Heart left ventricle (tissue), 16 donors: ENCODE measurements at regions not wholly inside any gene's neighbourhood (a gene's known extent, or its start where the extent isn't known, plus 50 kb on each side); places are given as distances from the start of the nearest gene placed in this dataset.

ENCODE experiments used
- ATAC-seq, 4 donors: fragments of 200-7000 bp; cut with Tn5 transposase; one replicate each; pipeline ENCODE4 v1.9.1; 2020 to 2022; ENCODE audit warnings: moderate library complexity in 4 of 4, mild to moderate bottlenecking in 3 of 4, moderate number of reproducible peaks in 1 of 4
- DNase-seq, 5 donors: peaks; one replicate each; pipeline ENCODE4 v3.0.0-alpha.2; 2020
- H3K27ac ChIP-seq, 12 donors: fragments of 200-600 bp; sonication (generic) in 4 of 12; one replicate each; pipeline versions ENCODE4 v1.5.0 to v1.8.0; 2016 to 2022; ENCODE audit warnings: mild to moderate bottlenecking in 2 of 12
- H3K27me3 ChIP-seq, 9 donors: fragments of 200-600 bp; sonication (generic) in 2 of 9; one replicate each; pipeline versions ENCODE4 v1.5.1 to v1.8.0; 2016 to 2022; ENCODE audit warnings: mild to moderate bottlenecking in 3 of 9
- H3K36me3 ChIP-seq, 9 donors: fragments of 200-600 bp; sonication (generic) in 2 of 9; one replicate each; pipeline versions ENCODE4 v1.5.0 to v1.8.0; 2018 to 2022; ENCODE audit warnings: mild to moderate bottlenecking in 2 of 9
- H3K4me1 ChIP-seq, 12 donors: fragments of 200-600 bp; sonication (generic) in 4 of 12; one replicate each; pipeline versions ENCODE4 v1.5.0 to v1.8.0; 2016 to 2022; ENCODE audit warnings: mild to moderate bottlenecking in 3 of 12
- H3K4me3 ChIP-seq, 12 donors: fragments of 200-600 bp; sonication (generic) in 4 of 12; one replicate each; pipeline versions ENCODE4 v1.5.0 to v1.8.0; 2017 to 2022; ENCODE audit warnings: mild to moderate bottlenecking in 9 of 12, moderate library complexity in 4 of 12
- H3K9me3 ChIP-seq, 12 donors: fragments of 200-600 bp; sonication (generic) in 4 of 12; one replicate each; pipeline versions ENCODE4 v1.5.0 to v1.8.0; 2016 to 2022; ENCODE audit warnings: mild to moderate bottlenecking in 1 of 12
- POLR2A ChIP-seq, 2 donors: fragments of 450-650 bp; IDR thresholded peaks; one replicate each; pipeline ENCODE4 v1.6.1; 2017; ENCODE audit warnings: antibody characterized with exemption in 2 of 2, mild to moderate bottlenecking in 2 of 2, moderate library complexity in 2 of 2
- WGBS, 4 donors: extraction: QIAGEN DNeasy Blood & Tissue Kit in 2 of 4; methylation state at CpG; one replicate each; pipeline versions ENCODE4 v1.1.5 to v1.1.7; 2013 to 2018; 5-methylcytosine and 5-hydroxymethylcytosine counted together
- intact Hi-C, 10 donors: fragments of 100-400 bp; cut with DNase I; formaldehyde crosslinking; loops; one replicate each; pipeline versions ENCODE4 v1.11.1 to v1.14.2; 2022
- TF ChIP-seq, protein P1 (sequence below), 12 donors: fragments of 200-600 bp; sonication (generic) in 4 of 12; IDR thresholded peaks; one replicate each; pipeline versions ENCODE4 v1.5.0 to v1.8.0; 2018 to 2022; ENCODE audit warnings: antibody characterized with exemption in 12 of 12, mild to moderate bottlenecking in 5 of 12
- donor health status: ischemic (EF 13 %, LVEDD 7.1; RV severe dilation, severe dysfunction).
- donor health status: healthy with polysubstance abuse.
- donor health status: DM: no; HTN: yes; CAD: no.
- donor health status: DM: no; HTN: no; CAD: no.
- donor health status: ischemic (EF 25% LVEDD 6.9; RV normal size, moderate dysfunction).
- donor health status: ischemic (EF 25% LVEDD 5.7; RV mildly dilated, moderate dysfunction).
- donor health status: healthy.
- donor health status: DM: yes; HTN: yes; CAD: no.
- donor health status: ischemic (EF 35%, LVEDD 5.7; RV mildly dilated, moderate dysfunction).
- donor health status: nonischemic (EF 11% LVEDD 7.7; RV severe dilation, severe dysfunction).
- donor health status: DM: yes; HTN: yes; CAD: no.
- donor health status: PGD.
- donor health status: ischemic (EF 29% LVEDD 5.4; RV normal size, mild dysfunction).
- donor health status: nonischemic (EF 23%, LVEDD 6.1; RV moderate dilation, normal function).

- no peak overlapping the region for H3K4me3 ChIP-seq
- no peak overlapping the region for H3K27ac ChIP-seq
- no peaks in the 10 kb centered on the region for H3K9me3 ChIP-seq
- no peaks in the 10 kb centered on the region for H3K27me3 ChIP-seq
- 68 to 82% (median 78%) methylated on average over 10 of the region's 10 CpGs for WGBS, 4 donors
- intact Hi-C loops = loop anchor here in 2 of 10 donors (10.0 kb wide), 2 partner anchors 91 to 121 kb away; no protein-coding TSS in a partner anchor
- no peaks in the 10 kb centered on the region for H3K36me3 ChIP-seq
- DNase-seq (peak in 1 of 5 donors; percentile 9), ATAC-seq (no peak)
- H3K4me1 ChIP-seq = peaks cover 0 to 39% (median 6%) of the 10 kb centered on the region in 12 donors
- TF ChIP-seq, protein P1, sequence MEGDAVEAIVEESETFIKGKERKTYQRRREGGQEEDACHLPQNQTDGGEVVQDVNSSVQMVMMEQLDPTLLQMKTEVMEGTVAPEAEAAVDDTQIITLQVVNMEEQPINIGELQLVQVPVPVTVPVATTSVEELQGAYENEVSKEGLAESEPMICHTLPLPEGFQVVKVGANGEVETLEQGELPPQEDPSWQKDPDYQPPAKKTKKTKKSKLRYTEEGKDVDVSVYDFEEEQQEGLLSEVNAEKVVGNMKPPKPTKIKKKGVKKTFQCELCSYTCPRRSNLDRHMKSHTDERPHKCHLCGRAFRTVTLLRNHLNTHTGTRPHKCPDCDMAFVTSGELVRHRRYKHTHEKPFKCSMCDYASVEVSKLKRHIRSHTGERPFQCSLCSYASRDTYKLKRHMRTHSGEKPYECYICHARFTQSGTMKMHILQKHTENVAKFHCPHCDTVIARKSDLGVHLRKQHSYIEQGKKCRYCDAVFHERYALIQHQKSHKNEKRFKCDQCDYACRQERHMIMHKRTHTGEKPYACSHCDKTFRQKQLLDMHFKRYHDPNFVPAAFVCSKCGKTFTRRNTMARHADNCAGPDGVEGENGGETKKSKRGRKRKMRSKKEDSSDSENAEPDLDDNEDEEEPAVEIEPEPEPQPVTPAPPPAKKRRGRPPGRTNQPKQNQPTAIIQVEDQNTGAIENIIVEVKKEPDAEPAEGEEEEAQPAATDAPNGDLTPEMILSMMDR (IDR thresholded peaks at IDR 0.05) = no peak
- TF ChIP-seq POLR2A (IDR thresholded peaks at IDR 0.05) = no peak
Observed at GRCh38 chr2:128446049-128446873, 127.6 kb upstream of the HS6ST1 start.

DNA sequence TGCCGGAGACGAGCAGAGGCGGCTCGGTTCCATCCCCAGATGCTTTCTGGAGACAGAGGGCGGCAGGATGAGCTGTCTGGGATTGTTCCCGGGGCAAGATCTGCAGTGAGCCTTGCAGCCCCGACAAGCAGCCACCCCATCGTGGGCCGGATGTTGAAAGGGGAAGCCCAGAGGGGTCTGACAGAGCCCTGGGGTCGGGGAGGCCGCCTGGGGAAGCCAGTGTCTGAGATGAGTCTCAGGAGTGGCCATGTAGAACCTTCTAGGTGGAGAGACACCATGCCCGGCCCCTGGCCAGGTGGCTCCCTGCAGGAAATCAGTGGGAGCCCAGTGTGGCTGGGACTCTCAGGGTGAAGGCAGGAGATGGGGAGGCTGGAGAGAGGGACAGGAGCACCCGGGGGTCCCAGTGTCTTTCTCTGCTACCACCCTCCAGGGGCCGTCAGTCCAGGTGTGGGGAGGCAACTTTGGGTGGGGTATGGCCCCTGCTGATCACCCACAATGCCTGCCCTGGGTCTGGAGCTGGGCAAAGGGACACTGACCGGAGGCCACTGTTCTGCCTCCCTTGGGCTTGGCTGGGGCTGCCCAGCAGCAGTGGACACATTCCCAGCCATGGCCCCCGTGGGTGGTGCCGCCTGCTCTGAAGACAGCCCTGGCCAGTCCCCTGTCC, 128.3 kb upstream of the HS6ST1 start:
- WGBS, 4 donors = 67 to 82% (median 70%) methylated on average over 12 to 17 of the region's 17 CpGs
- H3K27ac ChIP-seq = no peak overlapping the region

DNA sequence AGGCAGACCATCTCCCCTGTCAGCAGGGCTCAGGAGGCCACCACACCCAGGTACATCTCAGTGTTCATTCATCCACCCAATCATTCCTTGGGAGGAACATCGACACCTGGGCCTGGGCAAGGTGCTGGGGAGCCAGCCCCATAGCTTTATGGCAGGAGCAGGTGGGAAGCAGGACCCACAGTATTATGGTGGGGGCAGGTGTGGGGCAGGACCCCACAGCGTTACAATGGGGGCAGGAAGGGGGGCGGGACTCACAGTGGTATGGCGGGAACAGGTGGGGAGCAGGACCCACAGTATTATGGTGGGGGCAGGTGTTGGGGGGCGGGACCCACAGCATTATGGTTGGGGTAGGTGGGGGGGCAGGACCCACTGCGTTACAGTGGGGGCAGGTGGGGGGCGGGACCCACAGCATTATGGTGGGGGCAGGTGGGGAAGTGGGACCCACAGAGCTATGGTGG, 128.9 kb upstream of the HS6ST1 start:
- TF ChIP-seq, protein P1 (IDR thresholded peaks at IDR 0.05) = no peak
- TF ChIP-seq POLR2A (IDR thresholded peaks at IDR 0.05) = no peak
- no peaks in the 10 kb centered on the region for H3K9me3 ChIP-seq
- H3K4me3 ChIP-seq = no peak overlapping the region
- no peaks in the 10 kb centered on the region for H3K36me3 ChIP-seq
- no peaks in the 10 kb centered on the region for H3K27me3 ChIP-seq
- H3K27ac ChIP-seq = no peak overlapping the region
- intact Hi-C loops = loop anchor here in 2 of 10 donors (10.0 kb wide), 2 partner anchors 93 to 123 kb away; no protein-coding TSS in a partner anchor
- DNase-seq = no peak
- 91 to 100% (median 95%) methylated on average over 4 to 7 of the region's 7 CpGs for WGBS, 4 donors
- no peak for ATAC-seq
- H3K4me1 ChIP-seq = peaks cover 0 to 33% (median 5%) of the 10 kb centered on the region in 12 donors

More for the DNA sequence above, 128.3 kb upstream of the HS6ST1 start:
- intact Hi-C loops = loop anchor here in 2 of 10 donors (10.0 kb wide), 2 partner anchors 92 to 122 kb away; no protein-coding TSS in a partner anchor
- no peak for ATAC-seq
- Histone ChIP-seq H3K36me3 (no peaks in the 10 kb centered on the region), H3K4me1 (peaks cover 0 to 38% (median 6%) of the 10 kb centered on the region in 12 donors), H3K27me3 (no peaks in the 10 kb centered on the region), H3K4me3 (no peak overlapping the region), H3K9me3 (no peaks in the 10 kb centered on the region)
- DNase-seq = peak in 2 of 5 donors; percentile 13 to 53
- TF ChIP-seq, protein P1 (IDR thresholded peaks at IDR 0.05) = no peak
- TF ChIP-seq POLR2A (IDR thresholded peaks at IDR 0.05) = no peak
